ENCODE measurements at regions not wholly inside any gene's neighbourhood (a gene's known extent, or its start where the extent isn't known, plus 50 kb on each side); places are given as distances from the start of the nearest gene placed in this dataset.

DNA sequence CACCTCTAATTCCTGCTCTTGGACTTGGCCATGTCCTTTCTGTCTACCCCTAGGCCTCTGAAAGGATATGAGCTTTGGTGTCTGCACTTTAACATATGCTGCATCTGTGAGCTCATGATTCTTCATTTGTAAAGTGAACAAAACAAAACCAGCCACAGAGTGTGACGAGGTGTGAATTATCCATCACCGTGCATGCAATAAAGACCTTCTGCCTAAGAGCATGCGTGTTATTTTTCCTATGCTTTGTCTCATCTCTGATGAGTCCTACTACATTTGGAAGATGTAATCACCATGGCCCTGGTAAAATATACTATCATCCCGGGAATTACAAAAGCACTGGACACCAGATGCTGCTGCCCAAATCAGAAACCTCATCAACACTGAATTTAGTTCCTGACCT is 103.5 kb upstream of the KCNAB1 start:
- CTCF ChIA-PET: no interaction called here
- BruUV-seq (replicated peaks): no TSS peak
- intact Hi-C loops (cut with micrococcal nuclease; ENCODE audit: unreplicated experiment): no loop called here
- Mint-ChIP-seq H3K27ac (ENCODE audit: unreplicated experiment) (no peak overlapping the region), H3K36me3 (ENCODE audit: insufficient read depth, unreplicated experiment) (no peaks in the 10 kb centered on the region), H3K27me3 (ENCODE audit: insufficient read depth, unreplicated experiment) (peaks cover 6% of the 10 kb centered on the region), H3K9me3 (ENCODE audit: unreplicated experiment) (no peaks in the 10 kb centered on the region), H3K4me3 (ENCODE audit: unreplicated experiment) (no peak overlapping the region), H3K4me1 (ENCODE audit: low read depth, unreplicated experiment) (no peaks in the 10 kb centered on the region)
- Histone ChIP-seq H3K4me3 (ENCODE audit: low read depth, low read length) (no peak overlapping the region), H3K27me3 (replicated peaks; ENCODE audit: control insufficient read depth, insufficient read depth, low read length) (no peaks in the 10 kb centered on the region), H3K9me3 (no peaks in the 10 kb centered on the region), H3K36me3 (ENCODE audit: control insufficient read depth, insufficient read depth, low read length) (no peaks in the 10 kb centered on the region), H3K4me1 (no peaks in the 10 kb centered on the region)
- DNase-seq: no peak
- TF ChIP-seq, protein P1, sequence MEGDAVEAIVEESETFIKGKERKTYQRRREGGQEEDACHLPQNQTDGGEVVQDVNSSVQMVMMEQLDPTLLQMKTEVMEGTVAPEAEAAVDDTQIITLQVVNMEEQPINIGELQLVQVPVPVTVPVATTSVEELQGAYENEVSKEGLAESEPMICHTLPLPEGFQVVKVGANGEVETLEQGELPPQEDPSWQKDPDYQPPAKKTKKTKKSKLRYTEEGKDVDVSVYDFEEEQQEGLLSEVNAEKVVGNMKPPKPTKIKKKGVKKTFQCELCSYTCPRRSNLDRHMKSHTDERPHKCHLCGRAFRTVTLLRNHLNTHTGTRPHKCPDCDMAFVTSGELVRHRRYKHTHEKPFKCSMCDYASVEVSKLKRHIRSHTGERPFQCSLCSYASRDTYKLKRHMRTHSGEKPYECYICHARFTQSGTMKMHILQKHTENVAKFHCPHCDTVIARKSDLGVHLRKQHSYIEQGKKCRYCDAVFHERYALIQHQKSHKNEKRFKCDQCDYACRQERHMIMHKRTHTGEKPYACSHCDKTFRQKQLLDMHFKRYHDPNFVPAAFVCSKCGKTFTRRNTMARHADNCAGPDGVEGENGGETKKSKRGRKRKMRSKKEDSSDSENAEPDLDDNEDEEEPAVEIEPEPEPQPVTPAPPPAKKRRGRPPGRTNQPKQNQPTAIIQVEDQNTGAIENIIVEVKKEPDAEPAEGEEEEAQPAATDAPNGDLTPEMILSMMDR (IDR thresholded peaks at IDR 0.05; ENCODE audit: insufficient read depth in 1 of 2, low read depth in 1 of 2, low read length in 1 of 2, severe bottlenecking in 1 of 2, unreplicated experiment in 1 of 2): no peak
- POLR2A ChIA-PET: no interaction called here

DNA sequence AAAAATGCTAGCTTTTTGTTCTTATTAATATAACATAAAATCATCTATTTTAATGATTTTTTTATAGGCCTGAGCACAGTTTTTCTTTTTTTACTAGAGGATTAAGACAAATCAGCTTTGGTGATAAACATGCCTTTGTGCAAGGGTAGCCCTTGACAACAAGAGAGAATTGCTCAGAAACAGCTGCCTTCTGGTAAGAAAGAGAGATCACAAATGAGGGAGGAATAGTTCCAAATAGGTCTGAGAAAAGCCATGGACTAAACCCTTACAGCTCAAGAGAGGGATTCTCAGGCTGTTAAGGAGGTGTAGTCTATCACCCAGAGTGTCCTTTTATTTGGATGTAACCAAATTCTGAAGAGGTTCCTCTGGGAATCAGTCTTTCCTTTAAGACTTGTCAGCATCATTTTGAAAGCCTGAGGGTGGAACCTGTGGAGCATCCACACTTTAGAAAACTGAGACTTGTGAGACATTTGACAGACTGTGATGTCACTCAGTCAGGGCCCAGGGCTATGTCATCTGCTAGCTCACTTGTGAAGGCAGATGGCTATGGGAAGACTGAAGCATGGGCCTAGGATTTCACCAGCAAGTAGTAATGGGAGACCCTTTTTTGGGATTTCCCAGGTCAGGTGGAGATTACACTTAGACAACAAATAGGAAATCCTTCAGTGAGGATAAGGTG is 102.9 kb upstream of the KCNAB1 start:
- no peaks in the 10 kb centered on the region for H3K36me3 Mint-ChIP-seq (ENCODE audit: insufficient read depth, unreplicated experiment)
- no peak for DNase-seq
- no peaks in the 10 kb centered on the region for H3K4me1 Mint-ChIP-seq (ENCODE audit: low read depth, unreplicated experiment)
- no peak overlapping the region for H3K27ac Mint-ChIP-seq (ENCODE audit: unreplicated experiment)
- no peak overlapping the region for H3K4me3 Mint-ChIP-seq (ENCODE audit: unreplicated experiment)
- intact Hi-C loops (cut with micrococcal nuclease; ENCODE audit: unreplicated experiment): no loop called here
- Histone ChIP-seq H3K9me3 (no peaks in the 10 kb centered on the region), H3K27me3 (replicated peaks; ENCODE audit: control insufficient read depth, insufficient read depth, low read length) (no peaks in the 10 kb centered on the region), H3K4me3 (ENCODE audit: low read depth, low read length) (no peak overlapping the region), H3K36me3 (ENCODE audit: control insufficient read depth, insufficient read depth, low read length) (no peaks in the 10 kb centered on the region), H3K4me1 (no peaks in the 10 kb centered on the region)
- BruUV-seq (replicated peaks): no TSS peak
- ChIA-PET POLR2A (no interaction called here), CTCF (no interaction called here)
- H3K9me3 Mint-ChIP-seq (ENCODE audit: unreplicated experiment): no peaks in the 10 kb centered on the region
- H3K27me3 Mint-ChIP-seq (ENCODE audit: insufficient read depth, unreplicated experiment): peaks cover 6% of the 10 kb centered on the region
- TF ChIP-seq, protein P1 (IDR thresholded peaks at IDR 0.05; ENCODE audit: insufficient read depth in 1 of 2, low read depth in 1 of 2, low read length in 1 of 2, severe bottlenecking in 1 of 2, unreplicated experiment in 1 of 2): no peak

DNA sequence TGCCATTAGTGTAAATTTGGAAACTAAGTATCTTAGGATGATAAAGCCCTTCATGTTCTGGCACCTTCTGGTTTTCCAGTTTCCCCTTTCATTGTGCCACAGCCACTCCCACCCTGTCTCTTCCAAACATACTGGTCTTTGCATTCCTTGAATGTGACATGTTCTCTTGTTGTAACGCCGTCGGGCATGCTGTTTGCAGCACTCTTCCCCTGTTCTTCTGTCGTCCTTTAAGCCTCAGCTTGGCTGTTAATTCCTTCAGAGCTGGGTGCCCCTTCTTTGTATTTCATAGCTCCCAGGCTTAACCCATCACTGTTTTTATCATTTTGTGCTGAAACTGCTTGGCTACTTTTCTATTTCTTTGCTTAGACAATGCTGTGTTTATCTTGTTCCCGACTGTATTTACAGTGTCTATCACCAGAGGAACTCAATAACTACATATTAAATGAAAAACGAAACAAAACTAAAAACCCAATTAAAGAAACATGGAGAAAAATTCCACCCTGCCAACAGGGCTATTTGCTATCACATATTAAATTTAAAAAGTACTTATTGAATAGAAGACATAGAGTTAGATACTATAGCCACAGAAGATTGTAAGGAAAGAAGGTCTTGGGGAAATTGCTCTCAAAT is 95.4 kb upstream of the KCNAB1 start:
- no peak overlapping the region for H3K4me3 ChIP-seq (ENCODE audit: low read depth, low read length)
- DNase-seq: no peak
- Mint-ChIP-seq H3K27me3 (ENCODE audit: insufficient read depth, unreplicated experiment) (peaks cover 23% of the 10 kb centered on the region), H3K27ac (ENCODE audit: unreplicated experiment) (no peak overlapping the region), H3K4me3 (ENCODE audit: unreplicated experiment) (no peak overlapping the region), H3K4me1 (ENCODE audit: low read depth, unreplicated experiment) (no peaks in the 10 kb centered on the region), H3K36me3 (ENCODE audit: insufficient read depth, unreplicated experiment) (no peaks in the 10 kb centered on the region), H3K9me3 (ENCODE audit: unreplicated experiment) (no peaks in the 10 kb centered on the region)
- no peaks in the 10 kb centered on the region for H3K27me3 ChIP-seq (replicated peaks; ENCODE audit: control insufficient read depth, insufficient read depth, low read length)
- no peaks in the 10 kb centered on the region for H3K4me1 ChIP-seq
- intact Hi-C loops (cut with micrococcal nuclease; ENCODE audit: unreplicated experiment): no loop called here
- no peaks in the 10 kb centered on the region for H3K36me3 ChIP-seq (ENCODE audit: control insufficient read depth, insufficient read depth, low read length)
- ChIA-PET POLR2A (no interaction called here), CTCF (no interaction called here)
- no TSS peak for BruUV-seq (replicated peaks)
- TF ChIP-seq, protein P1 (IDR thresholded peaks at IDR 0.05; ENCODE audit: insufficient read depth in 1 of 2, low read depth in 1 of 2, low read length in 1 of 2, severe bottlenecking in 1 of 2, unreplicated experiment in 1 of 2): no peak
- no peaks in the 10 kb centered on the region for H3K9me3 ChIP-seq
